Mucosa of gallbladder (tissue), 1 donor: ENCODE measurements at regions not wholly inside any gene's neighbourhood (a gene's known extent, or its start where the extent isn't known, plus 50 kb on each side); places are given as distances from the start of the nearest gene placed in this dataset.
"Not testable (repeated sequence)": the region's sequence is repeated elsewhere in the genome, so short reads cannot be mapped to it uniquely, and the experiment has no call there.

Experiments
- DNase-seq: peaks from one replicate; pipeline ENCODE4 v3.0.0-alpha.2; 2020; ENCODE audit warnings: low spot score
- donor health status: DM: no; HTN: no; CAD: no.

DNA sequence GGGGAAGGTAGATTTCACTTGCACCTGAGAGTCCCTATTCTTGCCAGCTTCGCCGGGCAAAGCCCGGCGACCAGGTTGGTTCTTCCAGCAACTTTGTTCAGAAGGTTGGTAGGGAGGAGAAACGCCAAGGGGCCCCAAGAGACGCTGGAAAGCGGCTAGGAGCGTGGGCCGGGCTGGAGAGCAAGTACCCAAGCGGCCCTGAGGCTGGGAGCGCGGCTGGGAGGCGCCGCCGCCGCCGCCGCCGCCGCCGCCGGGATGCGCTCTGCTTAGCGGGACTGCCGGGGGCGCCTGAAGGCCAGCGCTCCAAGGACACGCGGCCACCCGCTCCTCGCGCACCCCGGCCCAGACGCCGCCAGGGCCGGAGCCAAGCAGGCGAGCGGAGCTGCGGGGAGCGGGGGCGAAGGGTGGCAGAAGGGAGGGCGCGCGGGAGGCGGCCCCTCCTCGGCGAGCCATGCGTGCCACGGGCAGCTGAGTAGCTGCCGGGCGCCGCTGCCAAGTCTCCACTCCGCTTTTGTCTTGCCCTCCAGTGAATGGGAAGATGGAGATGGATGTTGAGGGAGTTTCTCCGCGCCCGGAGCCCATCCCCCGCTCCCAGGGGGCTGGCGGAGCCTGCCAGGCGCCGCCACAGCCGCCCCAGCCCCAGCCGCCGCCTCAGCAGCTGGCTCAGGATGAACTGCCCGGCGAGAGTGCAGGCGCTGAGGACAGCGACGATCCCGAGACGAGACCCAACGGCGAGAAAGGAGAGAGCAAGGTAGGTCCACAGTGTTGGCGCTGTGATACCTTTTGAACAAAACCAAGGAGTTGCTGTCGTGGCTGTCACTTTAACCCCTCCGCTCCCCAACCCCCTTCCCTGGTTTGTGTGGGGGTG, 227.4 kb upstream of the AZI2 start:
- no peak for DNase-seq

DNA sequence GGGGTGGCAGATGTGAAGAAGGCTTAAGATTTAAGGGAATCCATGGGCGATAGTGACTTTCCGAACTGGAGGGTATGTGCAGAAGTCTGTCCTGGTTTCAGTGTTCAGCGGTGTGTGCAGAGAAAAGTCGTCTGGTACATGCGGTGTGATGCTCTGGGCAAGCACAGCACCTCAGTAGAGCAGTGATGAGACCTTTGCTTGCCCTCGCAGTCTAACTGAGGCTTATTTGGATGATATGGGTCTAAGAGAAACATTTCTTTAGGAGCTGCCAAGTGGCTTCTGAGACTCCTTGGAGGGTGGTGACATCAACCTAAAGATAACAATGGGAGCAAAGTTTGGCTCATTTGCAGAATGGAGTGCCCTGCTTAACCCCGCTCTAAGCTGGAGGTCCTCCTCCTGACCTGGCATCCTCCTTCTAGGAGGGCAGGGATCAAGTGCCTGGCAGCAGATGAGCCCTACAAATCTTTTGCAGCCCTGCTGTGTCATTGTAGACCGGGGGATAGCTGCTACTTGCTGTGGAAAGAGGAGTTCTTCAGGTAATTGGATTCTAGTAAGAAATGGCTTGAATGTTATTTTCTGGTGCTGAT, 228.1 kb upstream of the AZI2 start:
- DNase-seq, result no peak

DNA sequence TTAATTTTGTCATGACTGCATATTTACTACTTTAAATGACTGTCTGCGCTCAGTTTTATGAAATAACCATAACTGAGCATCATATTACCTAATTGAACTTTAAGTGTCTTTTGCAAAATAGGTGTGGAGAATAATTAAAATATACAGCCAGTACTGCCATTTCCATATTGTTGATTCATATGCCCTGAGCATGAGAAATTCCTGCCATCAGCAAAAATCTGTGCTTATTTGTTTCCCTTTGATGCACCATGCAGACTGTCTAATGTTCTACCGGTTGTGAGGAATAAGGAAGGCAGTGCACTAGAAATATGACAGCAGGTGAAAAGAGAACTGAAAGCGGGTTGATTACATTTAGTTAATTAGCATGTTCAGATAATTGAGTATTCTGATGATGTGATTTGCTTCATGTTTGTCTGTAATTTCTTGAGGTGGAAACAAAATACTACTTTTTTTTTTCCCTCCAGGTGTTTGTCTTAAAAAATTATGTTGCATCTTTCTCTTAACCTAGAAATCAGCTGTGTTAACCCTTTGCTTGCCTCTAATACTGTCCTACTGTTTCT, 229.4 kb upstream of the AZI2 start:
- DNase-seq, result no peak

DNA sequence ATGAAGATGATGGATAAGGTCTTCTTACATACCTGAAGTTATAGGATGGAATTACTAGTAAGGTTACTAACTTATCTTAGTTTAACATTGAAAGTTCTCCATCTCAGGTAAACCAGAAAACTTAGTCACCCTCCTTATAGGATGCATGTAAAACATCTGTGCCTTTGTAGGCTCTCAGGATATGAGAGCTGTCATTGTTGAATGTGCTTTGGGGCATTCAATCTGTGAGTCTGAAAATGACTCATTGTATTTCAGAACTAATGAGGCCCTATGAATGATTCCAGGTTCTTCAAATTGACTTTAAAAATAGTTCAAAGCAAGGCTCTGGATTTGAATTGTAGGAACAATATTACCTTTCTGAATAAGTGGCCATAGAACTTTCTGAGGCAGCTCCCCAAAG, 237.7 kb upstream of the AZI2 start:
- DNase-seq, result no peak

DNA sequence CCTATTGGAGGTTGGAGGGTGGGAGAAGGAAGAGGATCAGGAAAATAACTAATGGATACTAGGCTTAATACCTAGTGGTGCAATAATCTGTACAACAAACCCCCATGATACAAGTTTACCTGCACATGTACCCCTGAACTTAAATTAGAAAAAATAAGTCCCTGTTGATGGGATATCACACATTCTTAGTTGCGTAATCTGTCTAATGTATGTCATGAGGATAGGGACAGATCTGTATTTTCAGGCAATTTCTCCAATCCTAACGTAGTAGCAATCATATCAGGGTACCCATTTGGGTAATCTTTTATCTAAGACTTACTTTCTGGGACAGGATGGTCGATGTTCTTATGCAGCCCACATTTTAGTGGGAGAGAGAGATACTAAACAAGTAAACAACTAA, 239.1 kb upstream of the AZI2 start:
- DNase-seq, result no peak

- DNase-seq, result no peak
Observed at GRCh38 chr3:28590216-28590615, 241.6 kb upstream of the AZI2 start.

- no peak for DNase-seq
Observed at GRCh38 chr3:28590860-28591259, 242.2 kb upstream of the AZI2 start.

- DNase-seq, result no peak
Observed at GRCh38 chr3:28595372-28595771, 246.7 kb upstream of the AZI2 start.

GRCh38 chr3:28597452-28597851, 248.8 kb upstream of the AZI2 start:
- DNase-seq, result no peak

DNA sequence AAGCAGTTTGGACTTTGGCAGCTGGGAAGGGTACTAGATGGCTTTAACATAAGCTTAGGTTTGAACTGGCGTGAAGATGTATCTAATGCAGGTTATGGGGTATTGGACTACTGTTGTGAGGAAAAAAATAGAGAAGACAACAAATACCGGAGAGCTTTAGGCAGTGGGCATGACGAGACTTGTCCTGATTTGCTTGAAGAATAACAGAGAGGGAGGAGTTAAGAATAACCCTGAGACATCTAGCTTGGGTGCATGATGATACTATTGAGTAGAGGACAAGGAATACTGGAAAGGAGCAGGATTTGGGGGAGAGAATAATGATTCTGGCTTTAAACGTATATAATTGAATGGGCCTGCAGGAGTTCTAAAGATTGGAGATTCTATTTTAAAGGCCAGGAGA, 249.5 kb upstream of the AZI2 start:
- no peak for DNase-seq

DNA sequence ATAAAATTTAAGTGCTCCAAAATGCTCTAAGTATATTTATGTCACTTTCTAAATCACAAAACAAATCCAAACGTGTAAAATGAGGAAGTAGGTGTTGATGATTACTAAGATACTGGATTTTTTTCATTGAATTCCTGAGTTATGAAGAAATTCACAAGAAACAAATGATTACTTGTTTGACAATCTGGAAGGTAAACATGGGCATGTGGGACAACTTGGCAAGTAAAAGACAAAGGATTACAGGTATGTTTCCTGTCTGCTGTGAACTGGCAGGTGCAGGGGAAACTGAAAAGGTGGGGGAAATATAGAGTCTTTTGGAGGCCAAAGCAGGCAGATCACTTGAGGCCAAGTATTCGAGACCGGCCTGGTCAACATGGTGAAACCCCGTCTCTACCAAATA, 252.7 kb upstream of the AZI2 start:
- DNase-seq, result no peak

DNA sequence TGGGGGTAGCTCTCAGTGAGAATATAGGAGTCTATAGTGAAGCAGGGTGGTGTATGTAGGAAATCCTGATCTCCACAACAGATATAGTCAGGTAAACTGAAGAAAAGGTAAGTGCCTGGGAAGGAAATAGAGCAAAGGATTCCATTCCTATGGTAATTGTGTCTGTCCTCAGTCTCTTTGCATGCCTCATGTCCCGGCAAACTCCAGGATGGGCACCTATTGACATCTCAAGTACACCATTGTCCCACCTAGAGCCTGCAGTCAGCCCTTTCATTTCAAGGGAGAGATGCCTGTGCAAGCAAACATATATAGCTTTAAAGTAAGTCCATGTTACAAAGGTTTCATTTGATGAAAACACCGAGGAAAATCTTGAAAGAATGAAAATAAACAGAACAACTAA, 257.7 kb upstream of the AZI2 start:
- DNase-seq, result no peak

DNA sequence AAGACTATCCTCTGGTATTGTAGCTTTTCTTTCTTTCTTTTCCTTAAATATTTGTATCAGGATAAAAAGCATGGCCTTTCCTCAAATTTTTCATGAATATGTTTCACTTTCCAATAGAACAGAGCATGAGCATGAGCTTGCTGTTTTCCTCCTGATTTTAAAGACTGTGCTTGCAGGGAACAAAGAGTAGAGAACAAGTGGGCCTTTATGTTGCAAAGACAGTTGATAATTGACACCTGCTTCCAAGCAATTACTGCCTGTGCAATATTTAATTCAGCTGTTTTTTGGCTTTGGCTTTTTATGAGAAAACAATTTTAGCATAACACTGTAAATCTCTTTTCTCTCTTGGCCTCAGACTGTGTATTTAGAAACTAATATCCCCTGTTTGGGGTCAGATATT, 263.6 kb upstream of the AZI2 start:
- no peak for DNase-seq

DNA sequence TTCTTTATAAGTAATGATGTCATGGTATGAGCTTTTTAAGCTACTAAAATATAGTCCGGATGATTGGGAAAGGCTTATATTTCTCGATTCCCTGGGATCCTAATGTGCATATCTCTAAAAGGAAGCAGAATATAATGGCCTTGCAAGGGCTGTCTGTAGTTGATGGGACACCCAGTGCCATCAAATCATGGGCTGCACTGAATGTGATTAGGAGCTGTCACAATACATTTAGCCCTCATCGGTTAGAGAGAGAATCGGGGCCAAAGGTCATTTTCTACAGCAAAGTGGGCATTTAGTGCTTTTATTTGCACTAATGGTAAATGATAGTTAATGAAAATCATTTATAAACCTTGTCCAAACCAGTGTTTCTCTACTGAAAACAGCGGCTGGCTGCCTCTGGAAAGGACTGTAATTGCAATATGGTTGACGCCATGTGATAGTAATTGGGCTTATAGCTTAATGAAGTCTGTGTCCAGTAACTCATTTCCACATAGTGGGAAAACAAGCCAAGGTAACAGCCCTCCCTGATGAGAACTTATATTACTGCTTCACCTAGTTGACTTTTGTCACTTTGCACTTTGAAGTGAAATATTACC, 265.0 kb upstream of the AZI2 start:
- DNase-seq, result no peak

DNA sequence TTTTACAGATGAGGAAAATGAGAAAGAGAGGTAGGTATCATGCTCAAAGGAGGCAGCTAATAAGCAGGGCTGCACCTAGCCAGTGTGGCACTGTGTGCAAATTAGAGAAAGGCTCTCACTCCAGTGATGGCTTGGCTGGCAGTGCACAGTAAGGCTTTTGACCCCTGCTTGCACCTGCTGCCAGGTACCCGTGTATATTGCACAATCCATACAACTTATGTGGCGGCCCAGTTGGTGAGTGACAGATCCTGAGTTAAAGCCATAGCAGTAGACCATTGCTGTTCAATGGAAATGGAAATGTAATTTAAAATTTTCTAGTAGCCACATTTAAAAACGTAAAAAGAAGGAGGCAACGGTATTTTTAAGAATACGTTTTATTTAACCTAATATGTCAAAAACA, 266.4 kb upstream of the AZI2 start:
- no peak for DNase-seq

GRCh38 chr3:28615971-28616370, 267.3 kb upstream of the AZI2 start:
- DNase-seq, result no peak

DNA sequence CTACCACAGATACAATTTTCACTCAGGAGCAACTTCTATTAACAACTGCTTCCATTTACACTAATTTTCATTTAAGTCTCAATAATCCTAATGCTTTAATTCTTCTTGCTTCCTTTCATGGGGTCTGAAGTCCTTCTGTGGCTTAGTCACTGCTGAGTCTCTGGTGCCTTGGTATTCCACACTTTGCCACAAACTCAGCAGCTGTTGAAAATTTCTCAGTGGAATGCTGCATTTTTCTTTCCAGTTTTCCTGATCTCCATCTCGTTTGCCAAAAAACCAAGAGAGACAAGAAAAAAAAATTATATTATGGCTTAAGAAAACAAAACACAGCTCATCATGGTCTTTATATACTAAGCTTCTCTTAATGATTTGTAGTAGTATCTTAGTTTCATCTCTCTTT, 269.2 kb upstream of the AZI2 start:
- no peak for DNase-seq

- no peak for DNase-seq
Observed at GRCh38 chr3:28623106-28623505, 274.5 kb upstream of the AZI2 start.

DNA sequence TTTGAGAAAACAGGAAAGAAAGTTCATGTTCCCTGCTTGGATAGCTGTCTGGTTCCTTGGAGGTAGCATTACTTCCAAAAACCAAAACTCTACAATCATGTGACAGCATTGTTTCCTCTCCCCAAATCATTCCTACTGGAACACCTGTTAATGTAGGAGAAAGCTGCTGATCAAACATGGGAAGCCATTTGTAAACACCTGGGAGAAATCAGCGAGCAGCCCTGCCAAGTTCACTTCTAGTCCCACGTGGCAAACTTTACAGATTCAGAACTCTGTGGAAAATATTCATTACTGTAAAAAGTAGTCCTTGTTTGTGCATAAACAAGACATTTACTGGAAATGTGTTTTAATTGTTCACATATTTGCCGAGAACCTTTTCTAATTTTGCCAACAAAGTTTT, 275.5 kb upstream of the AZI2 start:
- no peak for DNase-seq

GRCh38 chr3:28627843-28628242, 279.2 kb upstream of the AZI2 start:
- not testable (repeated sequence) for DNase-seq

DNA sequence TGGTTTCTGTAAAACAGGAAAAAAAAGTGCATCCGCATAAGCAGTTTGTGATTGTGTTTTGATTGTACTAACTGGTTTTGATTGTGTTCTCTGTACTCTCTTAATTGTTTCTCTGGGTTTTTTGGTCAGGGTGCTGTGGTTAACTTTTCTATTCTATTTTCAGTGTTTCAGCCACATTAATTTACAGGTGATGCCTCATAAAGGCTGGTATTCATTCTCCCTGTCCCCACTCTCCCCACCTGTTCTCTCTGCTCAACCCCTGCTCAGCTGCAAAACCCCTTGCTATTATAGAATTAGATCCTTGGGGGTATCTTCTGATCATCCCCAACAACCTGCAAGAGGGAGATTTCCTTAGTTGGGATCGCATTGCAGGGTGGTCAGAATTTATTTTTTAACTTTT, 285.4 kb upstream of the AZI2 start:
- no peak for DNase-seq

GRCh38 chr3:28637742-28638141, 289.1 kb upstream of the AZI2 start:
- DNase-seq, result no peak

DNA sequence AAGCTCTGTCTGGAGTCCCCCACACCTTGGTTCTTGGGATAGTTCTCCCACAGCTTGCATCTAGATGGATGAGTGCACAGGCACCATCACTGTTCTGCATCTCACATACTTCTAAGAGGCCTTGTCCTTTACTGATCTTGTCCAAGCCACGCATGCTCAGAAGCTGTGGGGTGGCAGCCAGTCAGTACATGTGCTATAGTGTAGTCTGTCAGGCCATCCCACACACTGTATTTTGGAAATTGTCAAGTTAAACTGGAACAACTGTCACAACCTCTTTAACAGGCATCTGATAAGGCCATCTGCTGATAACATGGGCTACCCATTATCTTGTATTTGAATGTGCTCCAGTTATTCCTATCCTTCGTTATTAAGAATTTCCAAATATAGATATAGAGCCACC, 296.5 kb upstream of the AZI2 start:
- DNase-seq, result no peak
